Kidney (tissue), 13 donors: ENCODE measurements at regions not wholly inside any gene's neighbourhood (a gene's known extent, or its start where the extent isn't known, plus 50 kb on each side); places are given as distances from the start of the nearest gene placed in this dataset.

ENCODE experiments used
- DNase-seq, 5 donors: peaks; one replicate each; pipeline ENCODE4 v3.0.0-alpha.2; 2013 to 2020
- FAIRE-seq: peaks from 2 replicates; lab custom pipeline; 2012; peaks lifted over from hg19 to GRCh38; lab: Jason Lieb, UNC
- H3K27ac ChIP-seq, 2 donors: one replicate each; pipeline ENCODE4 v1.7.0; 2013; ENCODE audit warnings: low read depth in 2 of 2, low read length in 2 of 2, inconsistent platforms in 1 of 2
- H3K27me3 ChIP-seq: one replicate; pipeline ENCODE4 v1.7.1; 2013; ENCODE audit warnings: low read length, inconsistent platforms; ENCODE audit not compliant: control insufficient read depth, insufficient read depth
- H3K36me3 ChIP-seq, 3 donors: one replicate each; pipeline versions ENCODE4 v1.7.0 to v1.7.1; 2013; ENCODE audit warnings: low read length in 3 of 3, control low read depth in 1 of 3, inconsistent platforms in 1 of 3; ENCODE audit not compliant: insufficient read depth in 3 of 3, control insufficient read depth in 2 of 3
- H3K4me1 ChIP-seq, 3 donors: one replicate each; pipeline versions ENCODE4 v1.7.0 to v1.7.1; 2013; ENCODE audit warnings: low read length in 3 of 3, inconsistent platforms in 1 of 3, low read depth in 1 of 3; ENCODE audit not compliant: control insufficient read depth in 2 of 3, insufficient read depth in 2 of 3
- H3K4me3 ChIP-seq, 3 donors: one replicate each; pipeline versions ENCODE4 v1.7.0 to v1.8.1; 2013; ENCODE audit warnings: low read length in 3 of 3, control low read depth in 1 of 3, inconsistent platforms in 1 of 3
- H3K9ac ChIP-seq, 3 donors: one replicate each; pipeline versions ENCODE4 v1.7.0 to v1.7.1; 2013; ENCODE audit warnings: low read length in 3 of 3, control low read depth in 1 of 3, inconsistent platforms in 1 of 3
- H3K9me3 ChIP-seq, 3 donors: one replicate each; pipeline versions ENCODE4 v1.7.0 to v1.7.1; 2013; ENCODE audit warnings: low read length in 3 of 3, control low read depth in 1 of 3, inconsistent platforms in 1 of 3; ENCODE audit not compliant: control insufficient read depth in 2 of 3, insufficient read depth in 1 of 3
- intact Hi-C: fragments of 100-400 bp; cut with DNase I; formaldehyde crosslinking; loops from one replicate; pipeline ENCODE4 v1.11.1; 2022
- TF ChIP-seq, protein P1 (sequence below): IDR thresholded peaks from 3 replicates; pipeline ENCODE4 v1.5.1; 2012; ENCODE audit warnings: mild to moderate bottlenecking, moderate library complexity, borderline replicate concordance; ENCODE audit not compliant: insufficient read depth; ENCODE audit errors: extremely low read depth
- donor health status: control.
- donor health status: control.
- donor health status: control.
- donor health status: control.
- donor health status: control.
- donor health status: DM: yes; HTN: yes; CAD: no.
- donor health status: Normal renal cell carcinoma (clear cell type).

- intact Hi-C loops, result no loop called here
- H3K27ac ChIP-seq, result no peak overlapping the region
- H3K4me3 ChIP-seq, result no peak overlapping the region
These were observed 127.2 kb downstream of the IPO8 start for GRCh38 chr12:30568453-30568852.

GRCh38 chr12:30567082-30567481 lies 128.6 kb downstream of the IPO8 start:
- intact Hi-C loops, result no loop called here
- TF ChIP-seq, protein P1, sequence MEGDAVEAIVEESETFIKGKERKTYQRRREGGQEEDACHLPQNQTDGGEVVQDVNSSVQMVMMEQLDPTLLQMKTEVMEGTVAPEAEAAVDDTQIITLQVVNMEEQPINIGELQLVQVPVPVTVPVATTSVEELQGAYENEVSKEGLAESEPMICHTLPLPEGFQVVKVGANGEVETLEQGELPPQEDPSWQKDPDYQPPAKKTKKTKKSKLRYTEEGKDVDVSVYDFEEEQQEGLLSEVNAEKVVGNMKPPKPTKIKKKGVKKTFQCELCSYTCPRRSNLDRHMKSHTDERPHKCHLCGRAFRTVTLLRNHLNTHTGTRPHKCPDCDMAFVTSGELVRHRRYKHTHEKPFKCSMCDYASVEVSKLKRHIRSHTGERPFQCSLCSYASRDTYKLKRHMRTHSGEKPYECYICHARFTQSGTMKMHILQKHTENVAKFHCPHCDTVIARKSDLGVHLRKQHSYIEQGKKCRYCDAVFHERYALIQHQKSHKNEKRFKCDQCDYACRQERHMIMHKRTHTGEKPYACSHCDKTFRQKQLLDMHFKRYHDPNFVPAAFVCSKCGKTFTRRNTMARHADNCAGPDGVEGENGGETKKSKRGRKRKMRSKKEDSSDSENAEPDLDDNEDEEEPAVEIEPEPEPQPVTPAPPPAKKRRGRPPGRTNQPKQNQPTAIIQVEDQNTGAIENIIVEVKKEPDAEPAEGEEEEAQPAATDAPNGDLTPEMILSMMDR, result no peak

More at GRCh38 chr12:30568453-30568852, 127.2 kb downstream of the IPO8 start:
- H3K36me3 ChIP-seq, result no peaks in the 10 kb centered on the region
- DNase-seq, result no peak
- TF ChIP-seq, protein P1, result no peak
- H3K27me3 ChIP-seq, result no peaks in the 10 kb centered on the region
- no peak for FAIRE-seq
- no peaks in the 10 kb centered on the region for H3K4me1 ChIP-seq
- no peaks in the 10 kb centered on the region for H3K9me3 ChIP-seq
- H3K9ac ChIP-seq, result no peak overlapping the region

DNA sequence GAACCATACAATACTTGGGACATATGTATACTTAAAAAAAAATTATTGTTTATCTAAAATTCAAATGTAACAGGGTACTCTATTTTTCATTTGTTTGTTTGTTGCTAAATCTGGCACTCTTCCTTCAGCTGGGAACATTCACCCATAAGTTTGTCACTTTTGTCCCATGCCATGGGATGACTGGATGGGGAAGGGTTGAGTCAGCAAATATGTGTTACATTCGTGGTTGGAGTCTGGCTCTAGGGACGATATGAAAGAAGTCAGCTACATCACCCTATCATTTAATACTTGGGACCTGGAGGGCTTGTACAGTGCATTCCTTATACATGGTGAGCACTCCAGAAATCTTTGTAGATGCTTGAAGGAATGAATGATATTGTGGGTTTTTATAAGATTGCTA lies 131.3 kb downstream of the IPO8 start:
- no peak overlapping the region for H3K4me3 ChIP-seq
- H3K4me1 ChIP-seq, result no peaks in the 10 kb centered on the region
- no peaks in the 10 kb centered on the region for H3K36me3 ChIP-seq
- TF ChIP-seq, protein P1, result no peak
- no peak for DNase-seq
- H3K9me3 ChIP-seq, result no peaks in the 10 kb centered on the region
- no peak overlapping the region for H3K9ac ChIP-seq
- intact Hi-C loops, result no loop called here
- no peak for FAIRE-seq
- no peak overlapping the region for H3K27ac ChIP-seq
- no peaks in the 10 kb centered on the region for H3K27me3 ChIP-seq

More at GRCh38 chr12:30567082-30567481, 128.6 kb downstream of the IPO8 start:
- Histone ChIP-seq H3K27me3 (no peaks in the 10 kb centered on the region), H3K9ac (no peak overlapping the region), H3K4me1 (no peaks in the 10 kb centered on the region), H3K9me3 (no peaks in the 10 kb centered on the region), H3K36me3 (no peaks in the 10 kb centered on the region), H3K4me3 (no peak overlapping the region), H3K27ac (no peak overlapping the region)
- no peak for DNase-seq
- no peak for FAIRE-seq

DNA sequence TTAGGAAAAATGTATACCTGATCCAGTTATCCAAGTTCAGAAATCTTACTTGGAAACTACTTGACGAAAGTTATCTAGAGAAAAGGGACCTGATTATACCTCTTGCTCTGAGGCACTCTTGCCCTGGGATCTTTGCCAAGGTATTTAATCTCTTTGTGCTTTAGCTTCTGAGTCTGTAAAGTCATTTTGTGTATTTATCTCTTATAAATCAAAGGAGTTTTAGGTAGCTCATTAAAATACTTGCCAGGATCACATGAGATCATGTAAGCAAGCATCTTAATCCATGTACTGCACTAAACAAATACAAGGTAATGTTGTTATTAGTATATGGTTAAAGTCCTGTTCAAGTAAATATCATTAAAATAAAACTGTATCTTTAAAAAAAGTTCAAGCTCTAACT lies 147.5 kb downstream of the IPO8 start:
- Histone ChIP-seq H3K4me3 (no peak overlapping the region), H3K36me3 (no peaks in the 10 kb centered on the region), H3K27ac (no peak overlapping the region), H3K9me3 (no peaks in the 10 kb centered on the region), H3K4me1 (no peaks in the 10 kb centered on the region), H3K27me3 (no peaks in the 10 kb centered on the region), H3K9ac (no peak overlapping the region)
- FAIRE-seq (no peak), DNase-seq (no peak)
- intact Hi-C loops, result no loop called here
- TF ChIP-seq, protein P1, result no peak
